ENCODE measurements at regions not wholly inside any gene's neighbourhood (a gene's known extent, or its start where the extent isn't known, plus 50 kb on each side); places are given as distances from the start of the nearest gene placed in this dataset.

DNA sequence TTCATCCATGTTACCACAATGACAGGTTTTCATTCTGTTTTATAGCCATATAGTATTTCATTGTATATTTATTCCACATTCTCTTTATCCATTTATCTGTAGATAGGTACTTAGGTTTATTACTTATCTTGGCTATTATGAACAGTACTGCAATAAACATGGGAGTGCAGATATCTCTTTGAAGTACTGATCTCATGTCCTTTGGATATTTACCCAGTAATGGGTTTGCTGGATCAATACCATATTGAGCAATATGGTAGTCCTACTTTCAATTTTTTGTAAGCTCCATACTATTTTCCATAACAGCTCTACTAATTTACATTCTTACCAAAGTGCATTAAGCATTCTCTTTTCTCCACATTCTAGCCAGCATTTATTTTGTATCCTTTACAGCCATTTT lies 235.8 kb upstream of the ALG10 start:
- TF ChIP-seq, protein P1, sequence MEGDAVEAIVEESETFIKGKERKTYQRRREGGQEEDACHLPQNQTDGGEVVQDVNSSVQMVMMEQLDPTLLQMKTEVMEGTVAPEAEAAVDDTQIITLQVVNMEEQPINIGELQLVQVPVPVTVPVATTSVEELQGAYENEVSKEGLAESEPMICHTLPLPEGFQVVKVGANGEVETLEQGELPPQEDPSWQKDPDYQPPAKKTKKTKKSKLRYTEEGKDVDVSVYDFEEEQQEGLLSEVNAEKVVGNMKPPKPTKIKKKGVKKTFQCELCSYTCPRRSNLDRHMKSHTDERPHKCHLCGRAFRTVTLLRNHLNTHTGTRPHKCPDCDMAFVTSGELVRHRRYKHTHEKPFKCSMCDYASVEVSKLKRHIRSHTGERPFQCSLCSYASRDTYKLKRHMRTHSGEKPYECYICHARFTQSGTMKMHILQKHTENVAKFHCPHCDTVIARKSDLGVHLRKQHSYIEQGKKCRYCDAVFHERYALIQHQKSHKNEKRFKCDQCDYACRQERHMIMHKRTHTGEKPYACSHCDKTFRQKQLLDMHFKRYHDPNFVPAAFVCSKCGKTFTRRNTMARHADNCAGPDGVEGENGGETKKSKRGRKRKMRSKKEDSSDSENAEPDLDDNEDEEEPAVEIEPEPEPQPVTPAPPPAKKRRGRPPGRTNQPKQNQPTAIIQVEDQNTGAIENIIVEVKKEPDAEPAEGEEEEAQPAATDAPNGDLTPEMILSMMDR (CRISPR knock-in tag; IDR thresholded peaks at IDR 0.05) = no peak
- TF ChIP-seq MAZ (IDR thresholded peaks at IDR 0.05; ENCODE audit: borderline replicate concordance, low read depth, low read length) (no peak), MAZ (CRISPR knock-in tag; IDR thresholded peaks at IDR 0.05; ENCODE audit: low read depth) (no peak), EP300 (IDR thresholded peaks at IDR 0.05; ENCODE audit: low read depth in 2 of 2, low read length in 2 of 2) (no peak), EP300 (CRISPR knock-in tag; IDR thresholded peaks at IDR 0.05; ENCODE audit: borderline replicate concordance) (no peak), ZNF557 (CRISPR knock-in tag; IDR thresholded peaks at IDR 0.05) (no peak), ZNF577 (CRISPR knock-in tag; IDR thresholded peaks at IDR 0.05; ENCODE audit: borderline replicate concordance, low read depth) (no peak), ARNT2 (CRISPR knock-in tag; IDR thresholded peaks at IDR 0.05; ENCODE audit: low read depth) (no peak), ZBTB20 (CRISPR knock-in tag; IDR thresholded peaks at IDR 0.05; ENCODE audit: borderline replicate concordance, low read depth) (no peak), ZNF24 (IDR thresholded peaks at IDR 0.05) (no peak), POLR2A (IDR thresholded peaks at IDR 0.05; ENCODE audit: insufficient read depth in 1 of 2, low read depth in 2 of 2, low read length in 2 of 2) (no peak)
- TF ChIP-seq, protein P2, sequence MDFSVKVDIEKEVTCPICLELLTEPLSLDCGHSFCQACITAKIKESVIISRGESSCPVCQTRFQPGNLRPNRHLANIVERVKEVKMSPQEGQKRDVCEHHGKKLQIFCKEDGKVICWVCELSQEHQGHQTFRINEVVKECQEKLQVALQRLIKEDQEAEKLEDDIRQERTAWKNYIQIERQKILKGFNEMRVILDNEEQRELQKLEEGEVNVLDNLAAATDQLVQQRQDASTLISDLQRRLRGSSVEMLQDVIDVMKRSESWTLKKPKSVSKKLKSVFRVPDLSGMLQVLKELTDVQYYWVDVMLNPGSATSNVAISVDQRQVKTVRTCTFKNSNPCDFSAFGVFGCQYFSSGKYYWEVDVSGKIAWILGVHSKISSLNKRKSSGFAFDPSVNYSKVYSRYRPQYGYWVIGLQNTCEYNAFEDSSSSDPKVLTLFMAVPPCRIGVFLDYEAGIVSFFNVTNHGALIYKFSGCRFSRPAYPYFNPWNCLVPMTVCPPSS (IDR thresholded peaks at IDR 0.05) = no peak
- TF ChIP-seq, protein P3, sequence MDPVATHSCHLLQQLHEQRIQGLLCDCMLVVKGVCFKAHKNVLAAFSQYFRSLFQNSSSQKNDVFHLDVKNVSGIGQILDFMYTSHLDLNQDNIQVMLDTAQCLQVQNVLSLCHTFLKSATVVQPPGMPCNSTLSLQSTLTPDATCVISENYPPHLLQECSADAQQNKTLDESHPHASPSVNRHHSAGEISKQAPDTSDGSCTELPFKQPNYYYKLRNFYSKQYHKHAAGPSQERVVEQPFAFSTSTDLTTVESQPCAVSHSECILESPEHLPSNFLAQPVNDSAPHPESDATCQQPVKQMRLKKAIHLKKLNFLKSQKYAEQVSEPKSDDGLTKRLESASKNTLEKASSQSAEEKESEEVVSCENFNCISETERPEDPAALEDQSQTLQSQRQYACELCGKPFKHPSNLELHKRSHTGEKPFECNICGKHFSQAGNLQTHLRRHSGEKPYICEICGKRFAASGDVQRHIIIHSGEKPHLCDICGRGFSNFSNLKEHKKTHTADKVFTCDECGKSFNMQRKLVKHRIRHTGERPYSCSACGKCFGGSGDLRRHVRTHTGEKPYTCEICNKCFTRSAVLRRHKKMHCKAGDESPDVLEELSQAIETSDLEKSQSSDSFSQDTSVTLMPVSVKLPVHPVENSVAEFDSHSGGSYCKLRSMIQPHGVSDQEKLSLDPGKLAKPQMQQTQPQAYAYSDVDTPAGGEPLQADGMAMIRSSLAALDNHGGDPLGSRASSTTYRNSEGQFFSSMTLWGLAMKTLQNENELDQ (CRISPR knock-in tag; IDR thresholded peaks at IDR 0.05; ENCODE audit: borderline replicate concordance) = no peak

All from HepG2 (cell line).